IgD-negative memory B cell (primary cell): ENCODE measurements at regions not wholly inside any gene's neighbourhood (a gene's known extent, or its start where the extent isn't known, plus 50 kb on each side); places are given as distances from the start of the nearest gene placed in this dataset.

Experiments
- H3K27ac Mint-ChIP-seq, 3 donors: one replicate each; pipeline ENCODE4 v1.8.0; 2020 to 2022; ENCODE audit warnings: mild to moderate bottlenecking in 3 of 3, mixed read lengths in 3 of 3, moderate library complexity in 1 of 3
- H3K27me3 Mint-ChIP-seq: one replicate; pipeline ENCODE4 v1.8.0; 2021; ENCODE audit warnings: mixed read lengths
- H3K36me3 Mint-ChIP-seq: one replicate; pipeline ENCODE4 v1.8.0; 2020; ENCODE audit warnings: mild to moderate bottlenecking, mixed read lengths
- H3K4me1 Mint-ChIP-seq, 3 donors: one replicate each; pipeline ENCODE4 v1.8.0; 2020 to 2022; ENCODE audit warnings: mixed read lengths in 3 of 3, mild to moderate bottlenecking in 1 of 3
- H3K4me3 Mint-ChIP-seq, 4 donors: one replicate each; pipeline ENCODE4 v1.8.0; 2020 to 2022; ENCODE audit warnings: mild to moderate bottlenecking in 4 of 4, mixed read lengths in 4 of 4, moderate library complexity in 3 of 4
- H3K9me3 Mint-ChIP-seq, 3 donors: one replicate each; pipeline ENCODE4 v1.8.0; 2020 to 2021; ENCODE audit warnings: mixed read lengths in 3 of 3, mild to moderate bottlenecking in 1 of 3

- no peak overlapping the region for H3K4me3 Mint-ChIP-seq
Measured at GRCh38 chr6:145135702-145136101, 599.6 kb downstream of the EPM2A start.

GRCh38 chr6:145137425-145137824, 597.9 kb downstream of the EPM2A start:
- Mint-ChIP-seq H3K4me1 (no peaks in the 10 kb centered on the region), H3K4me3 (no peak overlapping the region), H3K27ac (no peak overlapping the region), H3K27me3 (peaks cover 3% of the 10 kb centered on the region), H3K9me3 (peaks cover 0 to 5% (median 3%) of the 10 kb centered on the region in 3 donors), H3K36me3 (no peaks in the 10 kb centered on the region)

More at GRCh38 chr6:145135702-145136101, 599.6 kb downstream of the EPM2A start:
- H3K36me3 Mint-ChIP-seq, result no peaks in the 10 kb centered on the region
- no peak overlapping the region for H3K27ac Mint-ChIP-seq
- H3K4me1 Mint-ChIP-seq, result no peaks in the 10 kb centered on the region
- H3K27me3 Mint-ChIP-seq, result peaks cover 5% of the 10 kb centered on the region
- peaks cover 0 to 5% (median 4%) of the 10 kb centered on the region in 3 donors for H3K9me3 Mint-ChIP-seq

GRCh38 chr6:145138469-145139139, 596.7 kb downstream of the EPM2A start:
- no peak overlapping the region for H3K4me3 Mint-ChIP-seq
- no peaks in the 10 kb centered on the region for H3K36me3 Mint-ChIP-seq
- peaks cover 0 to 5% (median 3%) of the 10 kb centered on the region in 3 donors for H3K9me3 Mint-ChIP-seq
- H3K27me3 Mint-ChIP-seq, result peaks cover 3% of the 10 kb centered on the region
- no peak overlapping the region for H3K27ac Mint-ChIP-seq
- H3K4me1 Mint-ChIP-seq, result no peaks in the 10 kb centered on the region

GRCh38 chr6:145139140-145139850, 596.0 kb downstream of the EPM2A start:
- Mint-ChIP-seq H3K4me1 (no peaks in the 10 kb centered on the region), H3K4me3 (no peak overlapping the region), H3K36me3 (no peaks in the 10 kb centered on the region), H3K27me3 (peaks cover 2% of the 10 kb centered on the region), H3K27ac (no peak overlapping the region), H3K9me3 (peaks cover 0 to 5% (median 3%) of the 10 kb centered on the region in 3 donors)

GRCh38 chr6:145139895-145140294, 595.4 kb downstream of the EPM2A start:
- H3K9me3 Mint-ChIP-seq, result peaks cover 0 to 5% (median 3%) of the 10 kb centered on the region in 3 donors
- no peaks in the 10 kb centered on the region for H3K36me3 Mint-ChIP-seq
- peaks cover 2% of the 10 kb centered on the region for H3K27me3 Mint-ChIP-seq
- no peaks in the 10 kb centered on the region for H3K4me1 Mint-ChIP-seq
- no peak overlapping the region for H3K4me3 Mint-ChIP-seq
- H3K27ac Mint-ChIP-seq, result no peak overlapping the region

GRCh38 chr6:145141572-145141971, 593.7 kb downstream of the EPM2A start:
- no peak overlapping the region for H3K4me3 Mint-ChIP-seq
- H3K4me1 Mint-ChIP-seq, result no peaks in the 10 kb centered on the region
- H3K9me3 Mint-ChIP-seq, result peaks cover 0 to 3% (median 3%) of the 10 kb centered on the region in 3 donors
- H3K27ac Mint-ChIP-seq, result no peak overlapping the region
- no peaks in the 10 kb centered on the region for H3K27me3 Mint-ChIP-seq
- H3K36me3 Mint-ChIP-seq, result no peaks in the 10 kb centered on the region

- no peaks in the 10 kb centered on the region for H3K27me3 Mint-ChIP-seq
- peaks cover 0 to 2% (median 0%) of the 10 kb centered on the region in 3 donors for H3K4me1 Mint-ChIP-seq
- H3K27ac Mint-ChIP-seq, result no peak overlapping the region
- H3K9me3 Mint-ChIP-seq, result peaks cover 0 to 3% (median 0%) of the 10 kb centered on the region in 3 donors
- H3K36me3 Mint-ChIP-seq, result no peaks in the 10 kb centered on the region
- H3K4me3 Mint-ChIP-seq, result no peak overlapping the region
Measured at GRCh38 chr6:145142958-145143357, 592.4 kb downstream of the EPM2A start.

GRCh38 chr6:145143379-145143778, 591.9 kb downstream of the EPM2A start:
- H3K4me1 Mint-ChIP-seq, result peaks cover 0 to 2% (median 0%) of the 10 kb centered on the region in 3 donors
- H3K27me3 Mint-ChIP-seq, result no peaks in the 10 kb centered on the region
- no peak overlapping the region for H3K27ac Mint-ChIP-seq
- H3K4me3 Mint-ChIP-seq, result no peak overlapping the region
- no peaks in the 10 kb centered on the region for H3K36me3 Mint-ChIP-seq
- H3K9me3 Mint-ChIP-seq, result peaks cover 0 to 3% (median 0%) of the 10 kb centered on the region in 3 donors

GRCh38 chr6:145147559-145147958, 587.8 kb downstream of the EPM2A start:
- Mint-ChIP-seq H3K4me1 (peaks cover 0 to 2% (median 1%) of the 10 kb centered on the region in 3 donors), H3K27me3 (no peaks in the 10 kb centered on the region), H3K27ac (no peak overlapping the region), H3K4me3 (no peak overlapping the region), H3K36me3 (no peaks in the 10 kb centered on the region), H3K9me3 (no peaks in the 10 kb centered on the region)

- H3K4me3 Mint-ChIP-seq, result no peak overlapping the region
- H3K36me3 Mint-ChIP-seq, result no peaks in the 10 kb centered on the region
- no peaks in the 10 kb centered on the region for H3K27me3 Mint-ChIP-seq
- H3K27ac Mint-ChIP-seq, result peak overlapping the region in 1 of 3 donors; percentile 65
- peaks cover 0 to 2% (median 1%) of the 10 kb centered on the region in 3 donors for H3K4me1 Mint-ChIP-seq
- H3K9me3 Mint-ChIP-seq, result no peaks in the 10 kb centered on the region
Measured at GRCh38 chr6:145147981-145148749, 587.2 kb downstream of the EPM2A start.

GRCh38 chr6:145148776-145149175, 586.5 kb downstream of the EPM2A start:
- Mint-ChIP-seq H3K27me3 (no peaks in the 10 kb centered on the region), H3K4me3 (no peak overlapping the region), H3K36me3 (no peaks in the 10 kb centered on the region)

GRCh38 chr6:145151624-145152023, 583.7 kb downstream of the EPM2A start:
- Mint-ChIP-seq H3K27ac (no peak overlapping the region), H3K4me3 (no peak overlapping the region)

More at GRCh38 chr6:145148776-145149175, 586.5 kb downstream of the EPM2A start:
- Mint-ChIP-seq H3K9me3 (no peaks in the 10 kb centered on the region), H3K4me1 (peaks cover 0 to 2% (median 1%) of the 10 kb centered on the region in 3 donors), H3K27ac (no peak overlapping the region)

GRCh38 chr6:145153495-145153894, 581.8 kb downstream of the EPM2A start:
- Mint-ChIP-seq H3K9me3 (peaks cover 3 to 6% (median 4%) of the 10 kb centered on the region in 3 donors), H3K27me3 (no peaks in the 10 kb centered on the region), H3K27ac (no peak overlapping the region), H3K36me3 (no peaks in the 10 kb centered on the region), H3K4me3 (no peak overlapping the region), H3K4me1 (peaks cover 0 to 1% (median 0%) of the 10 kb centered on the region in 3 donors)

More at GRCh38 chr6:145151624-145152023, 583.7 kb downstream of the EPM2A start:
- Mint-ChIP-seq H3K27me3 (no peaks in the 10 kb centered on the region), H3K4me1 (peaks cover 0 to 2% (median 1%) of the 10 kb centered on the region in 3 donors), H3K9me3 (peaks cover 0 to 3% (median 0%) of the 10 kb centered on the region in 3 donors), H3K36me3 (no peaks in the 10 kb centered on the region)

- H3K36me3 Mint-ChIP-seq, result no peaks in the 10 kb centered on the region
- no peak overlapping the region for H3K4me3 Mint-ChIP-seq
- no peak overlapping the region for H3K27ac Mint-ChIP-seq
- H3K27me3 Mint-ChIP-seq, result no peaks in the 10 kb centered on the region
- H3K4me1 Mint-ChIP-seq, result no peaks in the 10 kb centered on the region
- peaks cover 6 to 12% (median 11%) of the 10 kb centered on the region in 3 donors for H3K9me3 Mint-ChIP-seq
Measured at GRCh38 chr6:145155411-145155810, 579.9 kb downstream of the EPM2A start.
